Neural cell (in vitro differentiated cells): ENCODE measurements at regions not wholly inside any gene's neighbourhood (a gene's known extent, or its start where the extent isn't known, plus 50 kb on each side); places are given as distances from the start of the nearest gene placed in this dataset.
"Not testable (repeated sequence)": the region's sequence is repeated elsewhere in the genome, so short reads cannot be mapped to it uniquely, and the experiment has no call there.

Experiments
- H2AFZ ChIP-seq: fragments of 200-600, 300-800 bp; sonication (generic), shearing (Covaris generic); 2 replicates; pipeline ENCODE4 v1.6.0; 2014; ENCODE audit warnings: low read depth, mild to moderate bottlenecking, antibody characterized with exemption, low read length, moderate library complexity
- H3F3A ChIP-seq: fragments of 200-600 bp; shearing (Covaris generic); 2 replicates; pipeline ENCODE4 v1.6.1; 2016; ENCODE audit warnings: mild to moderate bottlenecking, moderate library complexity, mixed read lengths, antibody characterized with exemption, low read length; ENCODE audit not compliant: insufficient read depth, poor library complexity, severe bottlenecking
- H3K27ac ChIP-seq: fragments of 200-600, 300-800 bp; sonication (generic), shearing (Covaris generic); 2 replicates; pipeline ENCODE4 v1.5.1; 2014; ENCODE audit warnings: mild to moderate bottlenecking, low read length, moderate library complexity
- H3K27me3 ChIP-seq: fragments of 300-800, 200-600 bp; sonication (generic), shearing (Covaris generic); 2 replicates; pipeline ENCODE4 v1.6.0; 2014; ENCODE audit warnings: mild to moderate bottlenecking, low read depth, low read length, moderate library complexity; ENCODE audit not compliant: insufficient read depth
- H3K36me3 ChIP-seq: fragments of 300-800, 200-600 bp; sonication (generic), shearing (Covaris generic); 2 replicates; pipeline ENCODE4 v1.5.1; 2014; ENCODE audit warnings: mild to moderate bottlenecking, antibody characterized with exemption, low read length, moderate library complexity; ENCODE audit not compliant: insufficient read depth
- H3K4me2 ChIP-seq: fragments of 300-800, 200-600 bp; sonication (generic), shearing (Covaris generic); 2 replicates; pipeline ENCODE4 v1.6.0; 2014; ENCODE audit warnings: mild to moderate bottlenecking, low read length
- H3K4me3 ChIP-seq: fragments of 300-800, 200-600 bp; sonication (generic), shearing (Covaris generic); 2 replicates; pipeline ENCODE4 v1.5.1; 2014; ENCODE audit warnings: mild to moderate bottlenecking, low read length, moderate library complexity
- H3K79me2 ChIP-seq: fragments of 200-600 bp; shearing (Covaris generic); replicated peaks from 2 replicates; pipeline ENCODE4 v1.6.0; 2014; ENCODE audit warnings: mild to moderate bottlenecking, low read length, moderate library complexity; ENCODE audit not compliant: insufficient read depth
- H3K9ac ChIP-seq: fragments of 300-800, 200-600 bp; sonication (generic), shearing (Covaris generic); 2 replicates; pipeline ENCODE4 v1.6.1; 2016; ENCODE audit warnings: mild to moderate bottlenecking, low read length, mixed read lengths
- H3K9me2 ChIP-seq: fragments of 200-600 bp; shearing (Covaris generic); 2 replicates; pipeline ENCODE4 v1.6.1; 2016; ENCODE audit warnings: mild to moderate bottlenecking, low read length, mixed read lengths; ENCODE audit not compliant: insufficient read depth
- H3K9me3 ChIP-seq: fragments of 200-600, 300-800 bp; sonication (generic), shearing (Covaris generic); 2 replicates; pipeline ENCODE4 v1.6.1; 2016; ENCODE audit warnings: mild to moderate bottlenecking, mixed run types, low read length, moderate library complexity, mixed read lengths
- H4K20me1 ChIP-seq: fragments of 200-600 bp; shearing (Covaris generic); 2 replicates; pipeline ENCODE4 v1.6.1; 2016; ENCODE audit warnings: mild to moderate bottlenecking, mixed run types; ENCODE audit not compliant: insufficient read depth
- CTCF ChIP-seq: fragments of 450-650 bp; IDR thresholded peaks from 2 replicates; pipeline ENCODE4 v1.5.1; 2014; ENCODE audit warnings: antibody characterized with exemption, mild to moderate bottlenecking, moderate library complexity; ENCODE audit not compliant: poor library complexity, severe bottlenecking
- EP300 ChIP-seq: fragments of 450-650 bp; conservative IDR thresholded peaks from 2 replicates; pipeline ENCODE4 v1.6.1; 2014; ENCODE audit warnings: antibody characterized with exemption, mild to moderate bottlenecking, moderate library complexity; ENCODE audit not compliant: poor library complexity, severe bottlenecking
- EZH2 ChIP-seq: fragments of 200-600, 300-800 bp; shearing (Covaris generic), sonication (generic); IDR thresholded peaks from 2 replicates; pipeline ENCODE4 v1.6.1; 2014; ENCODE audit warnings: antibody characterized with exemption, low read length, borderline replicate concordance, mild to moderate bottlenecking; ENCODE audit not compliant: insufficient read depth, poor library complexity, severe bottlenecking
- MXI1 ChIP-seq: fragments of 450-650 bp; conservative IDR thresholded peaks from 2 replicates; pipeline ENCODE4 v1.6.1; 2014; ENCODE audit warnings: antibody characterized with exemption, mild to moderate bottlenecking; ENCODE audit not compliant: poor library complexity, severe bottlenecking
- POLR2AphosphoS5 ChIP-seq: IDR thresholded peaks from 2 replicates; pipeline ENCODE4 v1.6.1; 2012
- RAD21 ChIP-seq: fragments of 450-650 bp; conservative IDR thresholded peaks from 2 replicates; pipeline ENCODE4 v1.6.1; 2014; ENCODE audit warnings: antibody characterized with exemption, mild to moderate bottlenecking, moderate library complexity
- REST ChIP-seq: IDR thresholded peaks from 2 replicates; pipeline ENCODE4 v1.6.1; 2012; ENCODE audit warnings: borderline replicate concordance
- SMC3 ChIP-seq: fragments of 450-650 bp; conservative IDR thresholded peaks from 2 replicates; pipeline ENCODE4 v1.6.1; 2014; ENCODE audit warnings: antibody characterized with exemption, mild to moderate bottlenecking, moderate library complexity; ENCODE audit not compliant: poor library complexity
- TAF1 ChIP-seq: IDR thresholded peaks from 2 replicates; pipeline ENCODE4 v1.6.1; 2012; ENCODE audit warnings: low read depth

- TF ChIP-seq EP300 (no peak), REST (no peak), TAF1 (no peak), MXI1 (no peak), RAD21 (no peak), POLR2AphosphoS5 (no peak), CTCF (no peak), SMC3 (no peak), EZH2 (no peak)
- Histone ChIP-seq H3K4me3 (no peak overlapping the region), H3K9me2 (no peaks in the 10 kb centered on the region), H3K9ac (no peak overlapping the region), H3F3A (no peaks in the 10 kb centered on the region), H3K27ac (no peak overlapping the region), H3K4me2 (no peak overlapping the region), H3K36me3 (no peaks in the 10 kb centered on the region), H4K20me1 (no peaks in the 10 kb centered on the region), H2AFZ (no peak overlapping the region), H3K79me2 (no peaks in the 10 kb centered on the region), H3K27me3 (no peaks in the 10 kb centered on the region), H3K9me3 (no peaks in the 10 kb centered on the region)
Observed at GRCh38 chr2:81363800-81364199, 1059.2 kb upstream of the LRRTM1 start.

- H3K4me3 ChIP-seq, H3K27me3 ChIP-seq, H3K4me2 ChIP-seq, H3K36me3 ChIP-seq, H3K27ac ChIP-seq, H2AFZ ChIP-seq, H4K20me1 ChIP-seq, H3F3A ChIP-seq, H3K9ac ChIP-seq, H3K9me3 ChIP-seq, H3K9me2 ChIP-seq, H3K79me2 ChIP-seq: not testable (repeated sequence)
Observed at GRCh38 chr2:81362468-81362867, 1057.9 kb upstream of the LRRTM1 start.

- Histone ChIP-seq H3K9me2 (no peaks in the 10 kb centered on the region), H3K4me3 (no peak overlapping the region), H3F3A (no peaks in the 10 kb centered on the region), H3K9ac (no peak overlapping the region), H3K4me2 (no peak overlapping the region), H3K27ac (no peak overlapping the region), H3K9me3 (no peaks in the 10 kb centered on the region), H2AFZ (no peak overlapping the region), H4K20me1 (no peaks in the 10 kb centered on the region), H3K27me3 (no peaks in the 10 kb centered on the region), H3K79me2 (no peaks in the 10 kb centered on the region), H3K36me3 (no peaks in the 10 kb centered on the region)
- TF ChIP-seq SMC3 (no peak), CTCF (no peak), REST (no peak), EP300 (no peak), POLR2AphosphoS5 (no peak), MXI1 (no peak), RAD21 (no peak), TAF1 (no peak), EZH2 (no peak)
Observed at GRCh38 chr2:81355436-81355835, 1050.9 kb upstream of the LRRTM1 start.
